ENCODE measurements at regions not wholly inside any gene's neighbourhood (a gene's known extent, or its start where the extent isn't known, plus 50 kb on each side); places are given as distances from the start of the nearest gene placed in this dataset.

GRCh38 chr6:6460416-6460815 is 128.1 kb upstream of the LY86 start:
- no peak overlapping the region for H3K4me2 ChIP-seq (replicated peaks; ENCODE audit: low read depth, low read length, poor library complexity, severe bottlenecking)
- H3K4me1 Mint-ChIP-seq: no peaks in the 10 kb centered on the region
- CTCF ChIA-PET: interaction anchor here (1.2 kb wide), 1 partner anchor 628 kb away, joined by 3 read pairs; no protein-coding TSS in a partner anchor

GRCh38 chr6:6461138-6461537 is 127.4 kb upstream of the LY86 start:
- peaks cover 4% of the 10 kb centered on the region for H3K9me3 Mint-ChIP-seq (ENCODE audit: insufficient read depth)
- CTCF ChIA-PET: interaction anchor here (1.2 kb wide), 1 partner anchor 629 kb away, joined by 3 read pairs; no protein-coding TSS in a partner anchor
- 100% methylated on average over 1 of the region's 4 CpGs for WGBS (ENCODE audit: insufficient coverage)
- no peaks in the 10 kb centered on the region for H3K36me3 ChIP-seq (replicated peaks in 1 of 2; ENCODE audit: control extremely low read depth in 1 of 2, control insufficient read depth in 1 of 2, extremely low read depth in 1 of 2, insufficient read depth in 2 of 2, low read length in 1 of 2)
- no peak overlapping the region for H3K4me3 ChIP-seq (ENCODE audit: control extremely low read depth in 1 of 5, extremely low read depth in 1 of 5, insufficient read depth in 1 of 5, low read depth in 2 of 5, low read length in 4 of 5)
- DNase-seq (no peak), ATAC-seq (ENCODE audit: low read depth) (no peak)
- no peak overlapping the region for H2AFZ ChIP-seq (ENCODE audit: insufficient read depth, low read depth, low read length, poor library complexity, severe bottlenecking)
- intact Hi-C loops (cut with micrococcal nuclease): no loop called here
- no peaks in the 10 kb centered on the region for H4K20me1 ChIP-seq (ENCODE audit: control insufficient read depth, insufficient read depth, low read length, poor library complexity, severe bottlenecking)
- H3K9me3 ChIP-seq (ENCODE audit: control extremely low read depth in 1 of 3, control insufficient read depth in 2 of 3, insufficient read depth in 1 of 3, low read length in 2 of 3): no peaks in the 10 kb centered on the region
- no peak overlapping the region for H3K27ac Mint-ChIP-seq
- H3K4me1 ChIP-seq (ENCODE audit: control insufficient read depth in 2 of 2, insufficient read depth in 2 of 2, low read length in 2 of 2): no peaks in the 10 kb centered on the region
- no peaks in the 10 kb centered on the region for H3K4me1 Mint-ChIP-seq
- H3K4me3 Mint-ChIP-seq: no peak overlapping the region
- H3K79me2 ChIP-seq (ENCODE audit: control insufficient read depth, insufficient read depth, low read length): no peaks in the 10 kb centered on the region
- no peak overlapping the region for H3K4me2 ChIP-seq (replicated peaks; ENCODE audit: low read depth, low read length, poor library complexity, severe bottlenecking)
- no peak overlapping the region for H3K27ac ChIP-seq (ENCODE audit: low read length in 2 of 2)
- peaks cover 22% of the 10 kb centered on the region for H3K27me3 Mint-ChIP-seq
- POLR2A ChIA-PET: no interaction called here
- H3K27me3 ChIP-seq (replicated peaks in 1 of 4; ENCODE audit: control extremely low read depth in 1 of 4, control insufficient read depth in 3 of 4, insufficient read depth in 4 of 4, low read length in 3 of 4): peaks cover 0 to 3% (median 0%) of the 10 kb centered on the region in 4 experiments
- no peak overlapping the region for H3K9ac ChIP-seq (ENCODE audit: low read length)
- TF ChIP-seq EZH2 (IDR thresholded peaks at IDR 0.05; ENCODE audit: borderline replicate concordance, insufficient read depth, low read depth, low read length, poor library complexity, severe bottlenecking) (no peak), CTCF (IDR thresholded peaks at IDR 0.05) (no peak)

More at GRCh38 chr6:6460416-6460815, 128.1 kb upstream of the LY86 start:
- no peak overlapping the region for H3K4me3 Mint-ChIP-seq
- Histone ChIP-seq H3K9me3 (ENCODE audit: control extremely low read depth in 1 of 3, control insufficient read depth in 2 of 3, insufficient read depth in 1 of 3, low read length in 2 of 3) (no peaks in the 10 kb centered on the region), H2AFZ (ENCODE audit: insufficient read depth, low read depth, low read length, poor library complexity, severe bottlenecking) (no peak overlapping the region), H3K27me3 (replicated peaks in 1 of 4; ENCODE audit: control extremely low read depth in 1 of 4, control insufficient read depth in 3 of 4, insufficient read depth in 4 of 4, low read length in 3 of 4) (peaks cover 0 to under 1% (median 0%) of the 10 kb centered on the region in 4 experiments), H4K20me1 (ENCODE audit: control insufficient read depth, insufficient read depth, low read length, poor library complexity, severe bottlenecking) (no peaks in the 10 kb centered on the region), H3K36me3 (replicated peaks in 1 of 2; ENCODE audit: control extremely low read depth in 1 of 2, control insufficient read depth in 1 of 2, extremely low read depth in 1 of 2, insufficient read depth in 2 of 2, low read length in 1 of 2) (no peaks in the 10 kb centered on the region), H3K4me1 (ENCODE audit: control insufficient read depth in 2 of 2, insufficient read depth in 2 of 2, low read length in 2 of 2) (no peaks in the 10 kb centered on the region), H3K9ac (ENCODE audit: low read length) (no peak overlapping the region), H3K27ac (ENCODE audit: low read length in 2 of 2) (no peak overlapping the region), H3K79me2 (ENCODE audit: control insufficient read depth, insufficient read depth, low read length) (no peaks in the 10 kb centered on the region), H3K4me3 (ENCODE audit: control extremely low read depth in 1 of 5, extremely low read depth in 1 of 5, insufficient read depth in 1 of 5, low read depth in 2 of 5, low read length in 4 of 5) (no peak overlapping the region)
- 91% methylated on average over 1 of the region's 2 CpGs for WGBS (ENCODE audit: insufficient coverage)
- intact Hi-C loops (cut with micrococcal nuclease): no loop called here
- H3K27me3 Mint-ChIP-seq: peaks cover 22% of the 10 kb centered on the region
- DNase-seq (no peak), ATAC-seq (ENCODE audit: low read depth) (no peak)
- H3K9me3 Mint-ChIP-seq (ENCODE audit: insufficient read depth): peaks cover 4% of the 10 kb centered on the region
- no peak for TF ChIP-seq EZH2 (IDR thresholded peaks at IDR 0.05; ENCODE audit: borderline replicate concordance, insufficient read depth, low read depth, low read length, poor library complexity, severe bottlenecking)
- no peak for TF ChIP-seq CTCF (IDR thresholded peaks at IDR 0.05)
- POLR2A ChIA-PET: no interaction called here
- no peak overlapping the region for H3K27ac Mint-ChIP-seq
